ENCODE measurements at regions not wholly inside any gene's neighbourhood (a gene's known extent, or its start where the extent isn't known, plus 50 kb on each side); places are given as distances from the start of the nearest gene placed in this dataset.

DNA sequence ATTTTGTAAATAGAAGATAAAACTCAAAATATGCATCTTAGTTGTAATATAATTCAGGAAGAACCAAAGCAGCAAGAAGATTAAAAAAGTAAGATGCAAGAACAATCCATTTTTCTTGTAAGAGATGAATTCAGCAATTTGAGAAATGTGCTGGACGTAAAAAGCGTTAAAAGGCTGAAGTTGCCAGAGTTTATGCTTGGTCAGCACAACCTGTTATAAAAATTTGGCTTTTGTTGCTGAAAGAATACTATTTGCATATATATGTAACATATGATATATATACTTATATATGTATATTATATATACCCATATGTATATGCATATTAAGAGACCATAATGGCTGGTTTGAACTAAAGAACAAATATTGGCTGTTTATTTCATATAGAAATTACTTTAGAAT lies 449.6 kb upstream of the FAM241A start:
- TF ChIP-seq, protein P1, sequence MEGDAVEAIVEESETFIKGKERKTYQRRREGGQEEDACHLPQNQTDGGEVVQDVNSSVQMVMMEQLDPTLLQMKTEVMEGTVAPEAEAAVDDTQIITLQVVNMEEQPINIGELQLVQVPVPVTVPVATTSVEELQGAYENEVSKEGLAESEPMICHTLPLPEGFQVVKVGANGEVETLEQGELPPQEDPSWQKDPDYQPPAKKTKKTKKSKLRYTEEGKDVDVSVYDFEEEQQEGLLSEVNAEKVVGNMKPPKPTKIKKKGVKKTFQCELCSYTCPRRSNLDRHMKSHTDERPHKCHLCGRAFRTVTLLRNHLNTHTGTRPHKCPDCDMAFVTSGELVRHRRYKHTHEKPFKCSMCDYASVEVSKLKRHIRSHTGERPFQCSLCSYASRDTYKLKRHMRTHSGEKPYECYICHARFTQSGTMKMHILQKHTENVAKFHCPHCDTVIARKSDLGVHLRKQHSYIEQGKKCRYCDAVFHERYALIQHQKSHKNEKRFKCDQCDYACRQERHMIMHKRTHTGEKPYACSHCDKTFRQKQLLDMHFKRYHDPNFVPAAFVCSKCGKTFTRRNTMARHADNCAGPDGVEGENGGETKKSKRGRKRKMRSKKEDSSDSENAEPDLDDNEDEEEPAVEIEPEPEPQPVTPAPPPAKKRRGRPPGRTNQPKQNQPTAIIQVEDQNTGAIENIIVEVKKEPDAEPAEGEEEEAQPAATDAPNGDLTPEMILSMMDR (IDR thresholded peaks at IDR 0.05; ENCODE audit: borderline replicate concordance, extremely low read depth, low read length, poor library complexity, severe bottlenecking) = no peak
- no peak for TF ChIP-seq EZH2 (IDR thresholded peaks at IDR 0.05; ENCODE audit: borderline replicate concordance, low read depth, low read length, severe bottlenecking)

Measured in DND-41 (cell line).